Right lobe of liver (tissue), 6 donors: ENCODE measurements at regions not wholly inside any gene's neighbourhood (a gene's known extent, or its start where the extent isn't known, plus 50 kb on each side); places are given as distances from the start of the nearest gene placed in this dataset.
A peak's percentile ranks its signal among the peaks of the same experiment; 100 is the strongest.

Experiments used
- ATAC-seq, 4 donors: fragments of 200-7000 bp; cut with Tn5 transposase; one replicate each; pipeline ENCODE4 v1.9.1; 2020; ENCODE audit warnings: mild to moderate bottlenecking in 4 of 4, moderate library complexity in 4 of 4
- DNase-seq, 3 donors: peaks; one replicate each; pipeline ENCODE4 v3.0.0-alpha.2; 2020
- H3K27ac ChIP-seq, 3 donors: fragments of 200-600 bp; one replicate each; pipeline ENCODE4 v1.8.0; 2022
- H3K27me3 ChIP-seq, 2 donors: fragments of 200-600 bp; one replicate each; pipeline ENCODE4 v1.8.0; 2022
- H3K36me3 ChIP-seq, 4 donors: fragments of 200-600 bp; sonication (generic) in 1 of 4; one replicate each; pipeline versions ENCODE4 v1.5.1 to v1.8.0; 2017 to 2022; ENCODE audit warnings: control low read depth in 1 of 4
- H3K4me1 ChIP-seq, 4 donors: fragments of 200-600 bp; sonication (generic) in 1 of 4; one replicate each; pipeline versions ENCODE4 v1.5.1 to v1.8.0; 2017 to 2022; ENCODE audit warnings: control low read depth in 1 of 4
- H3K4me3 ChIP-seq, 3 donors: fragments of 200-600 bp; one replicate each; pipeline ENCODE4 v1.8.0; 2022
- H3K9me3 ChIP-seq, 4 donors: fragments of 200-600 bp; sonication (generic) in 1 of 4; one replicate each; pipeline versions ENCODE4 v1.5.1 to v1.8.0; 2017 to 2022; ENCODE audit warnings: control low read depth in 1 of 4
- POLR2A ChIP-seq: fragments of 450-650 bp; IDR thresholded peaks from one replicate; pipeline ENCODE4 v1.6.1; 2017; ENCODE audit warnings: antibody characterized with exemption, mild to moderate bottlenecking
- WGBS: methylation state at CpG from one replicate; pipeline ENCODE4 v1.1.6; 2018; ENCODE audit warnings: low coverage, low lambda C conversion rate; ENCODE audit not compliant: insufficient coverage; ENCODE audit errors: missing lambda C conversion rate; 5-methylcytosine and 5-hydroxymethylcytosine counted together
- intact Hi-C, 2 donors: fragments of 100-400 bp; cut with DNase I; formaldehyde crosslinking; loops; one replicate each; pipeline versions ENCODE4 v1.11.2 to v1.14.1; 2022
- TF ChIP-seq, protein P1 (sequence below), 4 donors: fragments of 200-600 bp in 3 of 4; fragments of 450-650 bp in 1 of 4; IDR thresholded peaks; one replicate each; pipeline versions ENCODE4 v1.5.1 to v1.8.0; 2016 to 2022; ENCODE audit warnings: antibody characterized with exemption in 4 of 4, mild to moderate bottlenecking in 2 of 4
- donor health status: DM: no; HTN: yes; CAD: no.
- donor health status: DM: no; HTN: no; CAD: no.
- donor health status: DM: no; HTN: no; CAD: no.
- donor health status: DM: no; HTN: yes; CAD: no.
- donor health status: DM: no; HTN: yes; CAD: no.

DNA sequence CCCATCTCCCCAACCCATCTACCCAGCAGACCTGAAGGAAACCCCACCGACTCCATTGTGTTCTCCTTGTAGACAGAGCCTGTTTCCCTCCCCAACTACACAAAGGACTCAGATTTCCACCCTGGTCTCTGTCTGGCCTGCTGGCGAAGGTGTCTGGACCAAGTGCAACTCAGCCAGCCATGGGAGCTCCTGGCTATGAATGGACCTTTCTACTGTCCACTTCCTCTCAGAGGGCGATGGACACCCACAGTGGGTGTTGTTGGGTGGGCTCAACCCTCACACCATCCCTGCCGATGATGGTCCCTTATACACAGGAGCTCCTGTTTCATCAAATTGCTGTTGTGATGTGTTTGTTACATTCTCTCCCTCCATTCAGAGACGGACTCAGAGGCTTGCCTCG is 112.5 kb upstream of the PHACTR3 start:
- intact Hi-C loops, result no loop called here
- Histone ChIP-seq H3K9me3 (no peaks in the 10 kb centered on the region), H3K27ac (no peak overlapping the region), H3K4me1 (no peaks in the 10 kb centered on the region), H3K36me3 (no peaks in the 10 kb centered on the region), H3K4me3 (no peak overlapping the region), H3K27me3 (no peaks in the 10 kb centered on the region)
- 60% methylated on average over 5 of the region's 6 CpGs for WGBS
- TF ChIP-seq, protein P1, sequence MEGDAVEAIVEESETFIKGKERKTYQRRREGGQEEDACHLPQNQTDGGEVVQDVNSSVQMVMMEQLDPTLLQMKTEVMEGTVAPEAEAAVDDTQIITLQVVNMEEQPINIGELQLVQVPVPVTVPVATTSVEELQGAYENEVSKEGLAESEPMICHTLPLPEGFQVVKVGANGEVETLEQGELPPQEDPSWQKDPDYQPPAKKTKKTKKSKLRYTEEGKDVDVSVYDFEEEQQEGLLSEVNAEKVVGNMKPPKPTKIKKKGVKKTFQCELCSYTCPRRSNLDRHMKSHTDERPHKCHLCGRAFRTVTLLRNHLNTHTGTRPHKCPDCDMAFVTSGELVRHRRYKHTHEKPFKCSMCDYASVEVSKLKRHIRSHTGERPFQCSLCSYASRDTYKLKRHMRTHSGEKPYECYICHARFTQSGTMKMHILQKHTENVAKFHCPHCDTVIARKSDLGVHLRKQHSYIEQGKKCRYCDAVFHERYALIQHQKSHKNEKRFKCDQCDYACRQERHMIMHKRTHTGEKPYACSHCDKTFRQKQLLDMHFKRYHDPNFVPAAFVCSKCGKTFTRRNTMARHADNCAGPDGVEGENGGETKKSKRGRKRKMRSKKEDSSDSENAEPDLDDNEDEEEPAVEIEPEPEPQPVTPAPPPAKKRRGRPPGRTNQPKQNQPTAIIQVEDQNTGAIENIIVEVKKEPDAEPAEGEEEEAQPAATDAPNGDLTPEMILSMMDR (IDR thresholded peaks at IDR 0.05), result no peak
- TF ChIP-seq POLR2A, result no peak
- ATAC-seq, result no peak
- no peak for DNase-seq

DNA sequence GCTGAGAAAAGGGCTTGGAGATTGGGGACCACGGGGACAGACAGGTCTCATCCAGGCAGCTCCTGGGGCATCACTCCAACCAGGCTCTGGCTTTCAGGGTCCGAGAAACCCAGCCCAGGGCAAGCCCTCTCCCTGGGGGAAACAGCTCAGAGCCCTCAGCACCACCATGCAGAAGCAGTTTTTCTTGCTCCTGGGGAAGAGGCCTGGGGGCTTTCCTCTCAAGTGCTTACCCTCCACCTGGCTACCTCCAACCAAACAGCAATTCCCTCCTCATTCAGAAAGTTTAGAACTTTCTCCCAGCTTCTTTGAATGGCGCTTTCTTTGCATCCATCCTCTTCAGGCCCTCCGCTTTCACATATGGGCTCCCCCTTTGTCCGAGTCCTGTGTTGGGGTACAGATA is 110.4 kb upstream of the PHACTR3 start:
- H3K27me3 ChIP-seq, result no peaks in the 10 kb centered on the region
- intact Hi-C loops, result no loop called here
- no peak overlapping the region for H3K4me3 ChIP-seq
- no peaks in the 10 kb centered on the region for H3K9me3 ChIP-seq
- 34% methylated on average over 3 of the region's 5 CpGs for WGBS
- ATAC-seq (no peak), DNase-seq (no peak)
- H3K4me1 ChIP-seq, result no peaks in the 10 kb centered on the region
- no peaks in the 10 kb centered on the region for H3K36me3 ChIP-seq
- no peak overlapping the region for H3K27ac ChIP-seq
- TF ChIP-seq, protein P1 (IDR thresholded peaks at IDR 0.05), result no peak
- no peak for TF ChIP-seq POLR2A

DNA sequence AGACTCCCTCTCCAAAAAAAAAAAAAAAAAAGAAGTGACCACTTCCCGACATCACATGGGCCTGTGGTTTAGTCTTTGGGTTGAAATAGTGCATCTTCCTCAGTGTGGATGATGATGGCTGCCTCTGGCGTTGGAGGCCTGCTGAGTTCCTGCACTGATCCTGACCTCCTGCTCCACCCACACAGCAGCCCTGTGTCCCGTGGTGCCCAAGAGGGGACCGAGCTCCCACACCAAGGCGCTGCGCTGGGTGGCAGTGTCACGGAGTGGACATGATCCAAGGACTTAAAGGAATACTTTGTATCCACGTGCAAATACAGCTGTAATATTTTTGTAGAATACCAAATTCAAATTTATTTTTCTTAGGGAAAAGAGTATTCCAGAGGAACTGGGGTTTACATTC is 109.2 kb upstream of the PHACTR3 start:
- TF ChIP-seq, protein P1 (IDR thresholded peaks at IDR 0.05), result no peak
- TF ChIP-seq POLR2A, result no peak
- Histone ChIP-seq H3K27ac (no peak overlapping the region), H3K27me3 (no peaks in the 10 kb centered on the region), H3K4me3 (no peak overlapping the region), H3K36me3 (no peaks in the 10 kb centered on the region), H3K4me1 (no peaks in the 10 kb centered on the region), H3K9me3 (no peaks in the 10 kb centered on the region)
- DNase-seq (no peak), ATAC-seq (no peak)
- intact Hi-C loops, result no loop called here
- WGBS, result 37% methylated on average over 3 of the region's 8 CpGs

DNA sequence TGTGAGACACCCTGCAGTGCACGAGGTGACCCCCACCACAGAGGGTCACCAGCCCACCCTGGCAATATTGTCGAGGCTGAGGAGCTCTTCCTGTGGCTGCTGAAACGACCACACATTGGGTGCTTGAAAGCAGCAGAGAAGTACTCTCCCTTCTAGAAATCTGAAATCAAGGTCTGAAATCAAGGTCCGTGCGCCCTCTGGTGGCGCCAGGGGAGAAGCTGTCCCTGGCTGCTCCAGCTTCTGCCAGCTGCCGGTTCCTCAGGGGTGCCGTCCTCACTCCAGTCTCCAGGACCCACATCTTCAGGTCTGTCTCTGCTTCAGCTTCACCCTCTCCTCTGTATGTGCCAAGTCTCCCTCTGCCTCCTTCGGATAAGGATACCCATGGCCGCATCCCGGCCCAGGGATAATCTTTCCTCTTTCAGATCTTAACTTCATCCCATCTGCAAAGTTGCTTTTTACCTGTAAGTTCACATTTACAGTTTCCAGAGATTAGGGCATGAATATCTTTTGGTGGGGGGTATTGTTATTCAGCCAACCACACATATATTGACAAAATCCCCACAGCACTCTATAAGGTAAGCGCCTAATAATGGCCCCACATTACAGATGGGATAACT is 108.3 kb upstream of the PHACTR3 start:
- peak; percentile 64 to 72 (median 72) for DNase-seq
- no peak overlapping the region for H3K27ac ChIP-seq
- ATAC-seq, result peak; percentile 78 to 87 (median 80)
- no peaks in the 10 kb centered on the region for H3K9me3 ChIP-seq
- intact Hi-C loops, result no loop called here
- H3K4me3 ChIP-seq, result no peak overlapping the region
- no peaks in the 10 kb centered on the region for H3K36me3 ChIP-seq
- H3K27me3 ChIP-seq, result no peaks in the 10 kb centered on the region
- no peaks in the 10 kb centered on the region for H3K4me1 ChIP-seq
- TF ChIP-seq, protein P1 (IDR thresholded peaks at IDR 0.05), result peak; percentile 58 to 96 (median 86)
- TF ChIP-seq POLR2A, result no peak
- WGBS, result 2% methylated on average over 5 of the region's 12 CpGs

DNA sequence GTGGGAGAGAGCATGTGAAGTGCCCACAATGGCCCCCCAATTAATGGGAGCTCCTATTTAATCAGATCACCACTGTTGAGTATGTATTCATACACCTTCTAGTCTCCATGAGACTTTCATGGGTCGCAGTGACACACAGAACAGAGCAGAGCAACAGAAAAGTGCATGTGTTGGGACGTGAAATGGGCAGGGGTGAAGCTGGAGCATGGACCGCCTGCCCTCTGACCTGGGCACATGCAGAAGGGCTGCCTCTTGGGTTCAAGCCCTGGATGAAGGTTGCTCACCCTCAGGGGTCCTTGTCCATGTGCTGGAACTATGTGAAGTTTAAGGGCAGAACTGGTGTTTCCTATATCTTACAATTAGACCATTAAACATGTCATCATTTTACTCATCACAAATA is 106.0 kb upstream of the PHACTR3 start:
- no peaks in the 10 kb centered on the region for H3K4me1 ChIP-seq
- DNase-seq, result no peak
- no peak overlapping the region for H3K27ac ChIP-seq
- TF ChIP-seq, protein P1 (IDR thresholded peaks at IDR 0.05), result no peak
- no peak for TF ChIP-seq POLR2A
- 64% methylated on average over 2 of the region's 3 CpGs for WGBS
- no peak overlapping the region for H3K4me3 ChIP-seq
- H3K9me3 ChIP-seq, result no peaks in the 10 kb centered on the region
- ATAC-seq, result no peak
- no peaks in the 10 kb centered on the region for H3K36me3 ChIP-seq
- no peaks in the 10 kb centered on the region for H3K27me3 ChIP-seq
- intact Hi-C loops, result no loop called here
